Suprapubic skin (tissue), 3 donors: ENCODE measurements at regions not wholly inside any gene's neighbourhood (a gene's known extent, or its start where the extent isn't known, plus 50 kb on each side); places are given as distances from the start of the nearest gene placed in this dataset.

Experiments
- CTCF ChIP-seq, 2 donors: fragments of 200-600 bp in 1 of 2; fragments of 450-650 bp in 1 of 2; sonication (generic) in 1 of 2; IDR thresholded peaks; one replicate each; pipeline ENCODE4 v1.5.1; 2016 to 2019; ENCODE audit warnings: antibody characterized with exemption in 2 of 2, mild to moderate bottlenecking in 1 of 2, moderate library complexity in 1 of 2
- EP300 ChIP-seq: sonication (generic); formaldehyde crosslinking; IDR thresholded peaks from one replicate; pipeline ENCODE4 v1.6.1; 2017; ENCODE audit warnings: antibody characterized with exemption

- TF ChIP-seq CTCF (IDR thresholded peaks at IDR 0.05) (no peak), EP300 (no peak)
These were observed 1021.3 kb downstream of the XPNPEP1 start for GRCh38 chr10:108901781-108902618.
